RWPE2 (cell line): ENCODE measurements at regions not wholly inside any gene's neighbourhood (a gene's known extent, or its start where the extent isn't known, plus 50 kb on each side); places are given as distances from the start of the nearest gene placed in this dataset.

Source experiments
- ATAC-seq: fragments of 200-7000 bp; cut with Tn5 transposase; 3 replicates; pipeline ENCODE4 v1.9.1; 2021; ENCODE audit warnings: low read depth
- DNase-seq: peaks from one replicate; pipeline ENCODE4 v3.0.0-alpha.2; 2020; ENCODE audit warnings: low spot score
- H3K27ac ChIP-seq: fragments of 450-650 bp; 2 replicates; pipeline ENCODE4 v1.5.1; 2017; ENCODE audit warnings: mild to moderate bottlenecking; ENCODE audit not compliant: poor library complexity, severe bottlenecking
- H3K27me3 ChIP-seq: fragments of 250-450 bp; sonication (Bioruptor Pico); 2 replicates; pipeline ENCODE4 v1.5.1; 2021; ENCODE audit warnings: mild to moderate bottlenecking, moderate library complexity; ENCODE audit not compliant: insufficient read depth, poor library complexity, severe bottlenecking
- H3K36me3 ChIP-seq: fragments of 250-450 bp; sonication (Bioruptor Pico); 2 replicates; pipeline ENCODE4 v1.5.1; 2020; ENCODE audit warnings: low read depth, mild to moderate bottlenecking, moderate library complexity
- H3K4me1 ChIP-seq: fragments of 250-450 bp; sonication (Bioruptor Pico); 2 replicates; pipeline ENCODE4 v1.5.1; 2021; ENCODE audit warnings: mild to moderate bottlenecking, moderate library complexity; ENCODE audit not compliant: insufficient read depth, poor library complexity, severe bottlenecking
- H3K4me3 ChIP-seq: fragments of 250-450 bp; sonication (Bioruptor Pico); 2 replicates; pipeline ENCODE4 v1.5.1; 2021; ENCODE audit warnings: mild to moderate bottlenecking, moderate library complexity; ENCODE audit not compliant: severe bottlenecking
- H3K9me3 ChIP-seq: fragments of 250-450 bp; sonication (Bioruptor Pico); 2 replicates; pipeline ENCODE4 v1.5.1; 2021; ENCODE audit warnings: mild to moderate bottlenecking, moderate library complexity; ENCODE audit not compliant: severe bottlenecking
- TF ChIP-seq, protein P1 (sequence below): fragments of 450-650 bp; IDR thresholded peaks from one replicate; pipeline ENCODE4 v1.5.1; 2017; ENCODE audit warnings: mild to moderate bottlenecking, moderate library complexity; ENCODE audit not compliant: poor library complexity, severe bottlenecking

DNA sequence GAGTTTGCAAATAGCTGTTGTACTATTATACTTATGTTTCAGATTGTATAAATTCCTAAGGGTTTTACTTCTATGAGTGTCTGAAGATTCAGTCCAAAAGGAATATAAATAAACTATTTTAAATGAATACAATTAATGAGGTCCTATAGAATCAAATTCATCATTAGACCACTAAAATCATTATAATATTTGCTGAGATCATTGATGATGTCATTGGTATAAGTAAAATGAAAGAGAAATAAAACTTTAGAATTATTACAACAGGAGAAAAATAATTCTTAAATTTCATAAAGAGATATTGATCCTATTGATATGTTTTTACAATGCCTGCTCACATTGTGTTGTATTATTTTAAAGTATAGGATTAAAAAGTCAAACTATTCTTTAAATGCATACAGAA lies 544.0 kb upstream of the ZWINT start:
- DNase-seq (no peak), ATAC-seq (no peak)
- Histone ChIP-seq H3K9me3 (no peaks in the 10 kb centered on the region), H3K36me3 (no peaks in the 10 kb centered on the region), H3K4me3 (no peak overlapping the region), H3K27me3 (peaks cover 3% of the 10 kb centered on the region), H3K4me1 (no peaks in the 10 kb centered on the region), H3K27ac (no peak overlapping the region)
- TF ChIP-seq, protein P1, sequence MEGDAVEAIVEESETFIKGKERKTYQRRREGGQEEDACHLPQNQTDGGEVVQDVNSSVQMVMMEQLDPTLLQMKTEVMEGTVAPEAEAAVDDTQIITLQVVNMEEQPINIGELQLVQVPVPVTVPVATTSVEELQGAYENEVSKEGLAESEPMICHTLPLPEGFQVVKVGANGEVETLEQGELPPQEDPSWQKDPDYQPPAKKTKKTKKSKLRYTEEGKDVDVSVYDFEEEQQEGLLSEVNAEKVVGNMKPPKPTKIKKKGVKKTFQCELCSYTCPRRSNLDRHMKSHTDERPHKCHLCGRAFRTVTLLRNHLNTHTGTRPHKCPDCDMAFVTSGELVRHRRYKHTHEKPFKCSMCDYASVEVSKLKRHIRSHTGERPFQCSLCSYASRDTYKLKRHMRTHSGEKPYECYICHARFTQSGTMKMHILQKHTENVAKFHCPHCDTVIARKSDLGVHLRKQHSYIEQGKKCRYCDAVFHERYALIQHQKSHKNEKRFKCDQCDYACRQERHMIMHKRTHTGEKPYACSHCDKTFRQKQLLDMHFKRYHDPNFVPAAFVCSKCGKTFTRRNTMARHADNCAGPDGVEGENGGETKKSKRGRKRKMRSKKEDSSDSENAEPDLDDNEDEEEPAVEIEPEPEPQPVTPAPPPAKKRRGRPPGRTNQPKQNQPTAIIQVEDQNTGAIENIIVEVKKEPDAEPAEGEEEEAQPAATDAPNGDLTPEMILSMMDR = no peak

GRCh38 chr10:56902554-56902953 lies 541.5 kb upstream of the ZWINT start:
- H3K36me3 ChIP-seq = no peaks in the 10 kb centered on the region
- H3K27ac ChIP-seq = no peak overlapping the region
- H3K27me3 ChIP-seq = peaks cover 3% of the 10 kb centered on the region
- TF ChIP-seq, protein P1 = no peak
- no peaks in the 10 kb centered on the region for H3K4me1 ChIP-seq
- H3K4me3 ChIP-seq = no peak overlapping the region
- no peak for DNase-seq
- no peaks in the 10 kb centered on the region for H3K9me3 ChIP-seq
- ATAC-seq = no peak

GRCh38 chr10:56895306-56895705 lies 534.2 kb upstream of the ZWINT start:
- no peak overlapping the region for H3K27ac ChIP-seq
- no peak overlapping the region for H3K4me3 ChIP-seq
- no peaks in the 10 kb centered on the region for H3K27me3 ChIP-seq
- H3K9me3 ChIP-seq = no peaks in the 10 kb centered on the region
- no peak for ATAC-seq
- DNase-seq = no peak
- H3K4me1 ChIP-seq = no peaks in the 10 kb centered on the region
- TF ChIP-seq, protein P1 = no peak
- no peaks in the 10 kb centered on the region for H3K36me3 ChIP-seq

DNA sequence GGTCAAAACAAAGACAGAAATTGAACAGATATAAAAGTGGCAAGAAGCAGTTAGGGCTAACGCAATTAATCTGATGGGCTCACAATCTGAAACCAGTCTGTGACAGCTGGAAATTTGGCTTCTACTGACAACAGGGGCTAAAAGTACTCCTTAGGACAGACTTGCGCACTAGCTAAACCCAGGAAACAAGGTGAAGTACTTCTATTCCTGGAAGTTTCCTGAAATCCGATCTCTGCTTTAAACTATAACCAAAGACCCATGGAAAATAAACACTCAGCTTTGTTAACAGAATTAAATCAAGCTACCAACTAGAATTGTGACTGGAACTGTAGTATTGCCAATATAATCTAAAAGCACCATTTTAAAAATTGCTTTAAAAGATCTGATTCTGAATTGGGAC lies 520.2 kb upstream of the ZWINT start:
- Histone ChIP-seq H3K4me1 (no peaks in the 10 kb centered on the region), H3K4me3 (no peak overlapping the region), H3K27ac (no peak overlapping the region), H3K9me3 (no peaks in the 10 kb centered on the region), H3K27me3 (no peaks in the 10 kb centered on the region), H3K36me3 (no peaks in the 10 kb centered on the region)
- TF ChIP-seq, protein P1 = no peak
- ATAC-seq (no peak), DNase-seq (no peak)

GRCh38 chr10:56880606-56881005 lies 519.5 kb upstream of the ZWINT start:
- no peaks in the 10 kb centered on the region for H3K9me3 ChIP-seq
- DNase-seq (no peak), ATAC-seq (no peak)
- H3K4me1 ChIP-seq = no peaks in the 10 kb centered on the region
- no peak overlapping the region for H3K4me3 ChIP-seq
- TF ChIP-seq, protein P1 = no peak
- H3K36me3 ChIP-seq = no peaks in the 10 kb centered on the region
- no peaks in the 10 kb centered on the region for H3K27me3 ChIP-seq
- H3K27ac ChIP-seq = no peak overlapping the region
